Mesenchymal stem cell (in vitro differentiated cells and primary cell): ENCODE measurements at regions not wholly inside any gene's neighbourhood (a gene's known extent, or its start where the extent isn't known, plus 50 kb on each side); places are given as distances from the start of the nearest gene placed in this dataset.
"Not testable (repeated sequence)": the region's sequence is repeated elsewhere in the genome, so short reads cannot be mapped to it uniquely, and the experiment has no call there.

Experiments
- DNase-seq: peaks from one replicate; pipeline ENCODE4 v3.0.0-alpha.2; 2013
- H2AFZ ChIP-seq: one replicate; pipeline ENCODE4 v1.6.1; 2013; ENCODE audit warnings: low read depth, mild to moderate bottlenecking, control low read depth, inconsistent platforms, low read length, moderate library complexity
- H2AK5ac ChIP-seq: 2 replicates; pipeline ENCODE4 v1.6.1; 2013; ENCODE audit warnings: low read length, moderate library complexity, mild to moderate bottlenecking, inconsistent platforms; ENCODE audit not compliant: severe bottlenecking
- H2BK120ac ChIP-seq: one replicate; pipeline ENCODE4 v1.6.1; 2013; ENCODE audit warnings: low read depth, mild to moderate bottlenecking, inconsistent platforms, low read length, moderate library complexity
- H2BK12ac ChIP-seq, 2 experiments: one replicate each; pipeline ENCODE4 v1.6.1; 2013; ENCODE audit warnings: inconsistent platforms in 2 of 2, low read length in 2 of 2, mild to moderate bottlenecking in 2 of 2, moderate library complexity in 2 of 2, control low read depth in 1 of 2
- H2BK15ac ChIP-seq: one replicate; pipeline ENCODE4 v1.6.1; 2013; ENCODE audit warnings: mild to moderate bottlenecking, low read depth, inconsistent platforms; ENCODE audit not compliant: poor library complexity, severe bottlenecking
- H2BK5ac ChIP-seq: 2 replicates; pipeline ENCODE4 v1.6.1; 2013; ENCODE audit warnings: low read depth, mild to moderate bottlenecking, low read length, control low read depth, inconsistent platforms; ENCODE audit not compliant: poor library complexity, severe bottlenecking
- H3K14ac ChIP-seq, 2 experiments: one replicate each; pipeline ENCODE4 v1.6.1; 2013; ENCODE audit warnings: inconsistent platforms in 2 of 2, low read length in 2 of 2, control low read depth in 1 of 2, mild to moderate bottlenecking in 1 of 2, moderate library complexity in 1 of 2
- H3K18ac ChIP-seq, 2 experiments: one replicate each; pipeline ENCODE4 v1.6.1; 2013; ENCODE audit warnings: inconsistent platforms in 2 of 2, low read length in 2 of 2, control low read depth in 1 of 2, low read depth in 1 of 2, mild to moderate bottlenecking in 1 of 2
- H3K23ac ChIP-seq, 2 experiments: one replicate each; pipeline ENCODE4 v1.6.1; 2013; ENCODE audit warnings: inconsistent platforms in 2 of 2, low read length in 2 of 2, mild to moderate bottlenecking in 2 of 2, moderate library complexity in 2 of 2, control low read depth in 1 of 2
- H3K27ac ChIP-seq: 2 replicates; pipeline ENCODE4 v1.5.1; 2013; ENCODE audit warnings: mild to moderate bottlenecking, moderate library complexity, low read length, control low read depth, inconsistent platforms; ENCODE audit not compliant: poor library complexity, severe bottlenecking
- H3K27me3 ChIP-seq, 2 experiments: 2 replicates each; pipeline versions ENCODE4 v1.6.1 to v1.7.0; 2013; ENCODE audit warnings: low read length in 2 of 2, mild to moderate bottlenecking in 2 of 2, moderate library complexity in 2 of 2, control low read depth in 1 of 2, inconsistent platforms in 1 of 2; ENCODE audit not compliant: control insufficient read depth in 1 of 2, insufficient read depth in 1 of 2
- H3K36me3 ChIP-seq, 2 experiments: 2 replicates each; pipeline versions ENCODE4 v1.6.1 to v1.7.0; 2013; ENCODE audit warnings: low read length in 2 of 2, control low read depth in 1 of 2, inconsistent platforms in 1 of 2, low read depth in 1 of 2, mild to moderate bottlenecking in 1 of 2; ENCODE audit not compliant: insufficient read depth in 2 of 2, control insufficient read depth in 1 of 2
- H3K4ac ChIP-seq, 2 experiments: one replicate each; pipeline ENCODE4 v1.6.1; 2013; ENCODE audit warnings: inconsistent platforms in 2 of 2, low read length in 2 of 2, mild to moderate bottlenecking in 2 of 2, moderate library complexity in 2 of 2, control low read depth in 1 of 2, low read depth in 1 of 2
- H3K4me1 ChIP-seq: 2 replicates; pipeline ENCODE4 v1.6.1; 2013; ENCODE audit warnings: low read depth, low read length, control low read depth; ENCODE audit not compliant: control insufficient read depth, insufficient read depth
- H3K4me2 ChIP-seq: 2 replicates; pipeline ENCODE4 v1.6.1; 2013; ENCODE audit warnings: low read length, mild to moderate bottlenecking, inconsistent platforms; ENCODE audit not compliant: poor library complexity, severe bottlenecking
- H3K4me3 ChIP-seq, 2 experiments: 2 replicates each; pipeline versions ENCODE4 v1.5.1 to v1.7.0; 2013; ENCODE audit warnings: low read length in 2 of 2, mild to moderate bottlenecking in 2 of 2, control low read depth in 1 of 2, low read depth in 1 of 2; ENCODE audit not compliant: insufficient read depth in 1 of 2
- H3K79me1 ChIP-seq: replicated peaks from 2 replicates; pipeline ENCODE4 v1.6.1; 2013; ENCODE audit warnings: mild to moderate bottlenecking, control low read depth, low read length, inconsistent platforms; ENCODE audit not compliant: poor library complexity, severe bottlenecking
- H3K9ac ChIP-seq: 2 replicates; pipeline ENCODE4 v1.7.0; 2013; ENCODE audit warnings: mild to moderate bottlenecking, low read length, moderate library complexity
- H3K9me3 ChIP-seq: 2 replicates; pipeline ENCODE4 v1.7.0; 2013; ENCODE audit warnings: mild to moderate bottlenecking, low read length; ENCODE audit not compliant: control insufficient read depth
- H4K8ac ChIP-seq: one replicate; pipeline ENCODE4 v1.6.1; 2013; ENCODE audit warnings: inconsistent platforms, mild to moderate bottlenecking, low read length, moderate library complexity
- H4K91ac ChIP-seq: one replicate; pipeline ENCODE4 v1.6.1; 2013; ENCODE audit warnings: mild to moderate bottlenecking, low read length, inconsistent platforms
- WGBS: methylation state at CpG from one replicate; pipeline ENCODE4 v1.1.7; 2013; ENCODE audit warnings: mixed read lengths; 5-methylcytosine and 5-hydroxymethylcytosine counted together

- no peak overlapping the region for H3K4ac ChIP-seq
- no peak overlapping the region for H2BK5ac ChIP-seq
- no peak overlapping the region for H2AFZ ChIP-seq
- H3K79me1 ChIP-seq, result no peaks in the 10 kb centered on the region
- no peak overlapping the region for H4K91ac ChIP-seq
- no peak overlapping the region for H3K9ac ChIP-seq
- no peaks in the 10 kb centered on the region for H3K36me3 ChIP-seq
- peaks cover 8 to 52% of the 10 kb centered on the region in 2 experiments for H3K27me3 ChIP-seq
- H4K8ac ChIP-seq, result peak overlapping the region; percentile 41
- no peak overlapping the region for H3K4me2 ChIP-seq
- H3K4me3 ChIP-seq, result peak overlapping the region in 1 of 2 experiments; percentile 7
- peak overlapping the region in 1 of 2 experiments; percentile 15 for H3K14ac ChIP-seq
- H2BK120ac ChIP-seq, result no peak overlapping the region
- no peak overlapping the region for H2BK12ac ChIP-seq
- H3K23ac ChIP-seq, result no peak overlapping the region
- WGBS, result 41% methylated on average over 20 of the region's 20 CpGs
- DNase-seq, result peak; percentile 44
- H2BK15ac ChIP-seq, result no peak overlapping the region
- H3K18ac ChIP-seq, result no peak overlapping the region
- no peaks in the 10 kb centered on the region for H3K4me1 ChIP-seq
- no peaks in the 10 kb centered on the region for H3K9me3 ChIP-seq
- no peak overlapping the region for H3K27ac ChIP-seq
- H2AK5ac ChIP-seq, result no peak overlapping the region
Measured at GRCh38 chr15:75785771-75786574, 57.3 kb upstream of the UBE2Q2 start.

GRCh38 chr15:75784511-75785480, 58.5 kb upstream of the UBE2Q2 start:
- H4K91ac ChIP-seq, H3K4me3 ChIP-seq, H2BK120ac ChIP-seq, H3K4me2 ChIP-seq, H3K23ac ChIP-seq, H3K36me3 ChIP-seq, H3K9ac ChIP-seq, H3K4ac ChIP-seq, H3K27ac ChIP-seq, H2AK5ac ChIP-seq, H3K9me3 ChIP-seq, H3K14ac ChIP-seq, H3K79me1 ChIP-seq, H4K8ac ChIP-seq, H3K18ac ChIP-seq, H2BK5ac ChIP-seq, DNase-seq, H2BK15ac ChIP-seq, H2AFZ ChIP-seq, H3K4me1 ChIP-seq, H2BK12ac ChIP-seq: not testable (repeated sequence)
- 87% methylated on average over 9 of the region's 10 CpGs for WGBS
- H3K27me3 ChIP-seq, result peaks cover 8 to 55% of the 10 kb centered on the region in 2 experiments

GRCh38 chr15:75783566-75783965, 59.7 kb upstream of the UBE2Q2 start:
- WGBS, result 89% methylated on average over 3 of the region's 3 CpGs
- H2BK5ac ChIP-seq, H3K4me3 ChIP-seq: not testable (repeated sequence)

GRCh38 chr15:75782926-75783325, 60.3 kb upstream of the UBE2Q2 start:
- H3K23ac ChIP-seq, result no peak overlapping the region
- no peak overlapping the region for H2BK5ac ChIP-seq
- no peak overlapping the region for H2BK15ac ChIP-seq
- no peaks in the 10 kb centered on the region for H3K9me3 ChIP-seq
- H3K4ac ChIP-seq, result no peak overlapping the region
- H3K9ac ChIP-seq, result no peak overlapping the region
- H3K14ac ChIP-seq, result no peak overlapping the region
- H2AFZ ChIP-seq, result no peak overlapping the region
- no peak overlapping the region for H3K18ac ChIP-seq
- H3K4me3 ChIP-seq, result no peak overlapping the region
- no peak overlapping the region for H3K27ac ChIP-seq
- peaks cover 8 to 50% of the 10 kb centered on the region in 2 experiments for H3K27me3 ChIP-seq
- H3K4me2 ChIP-seq, result no peak overlapping the region
- H4K91ac ChIP-seq, result no peak overlapping the region
- H3K79me1 ChIP-seq, result no peaks in the 10 kb centered on the region
- H3K4me1 ChIP-seq, result no peaks in the 10 kb centered on the region
- no peak for DNase-seq
- no peak overlapping the region for H2BK120ac ChIP-seq
- WGBS, result 75% methylated on average over 11 of the region's 11 CpGs
- no peak overlapping the region for H4K8ac ChIP-seq
- no peak overlapping the region for H2BK12ac ChIP-seq
- no peak overlapping the region for H2AK5ac ChIP-seq
- H3K36me3 ChIP-seq, result no peaks in the 10 kb centered on the region

More at GRCh38 chr15:75783566-75783965, 59.7 kb upstream of the UBE2Q2 start:
- not testable (repeated sequence) for H2BK12ac ChIP-seq, H3K4me2 ChIP-seq, H4K8ac ChIP-seq, DNase-seq, H2BK15ac ChIP-seq, H2AK5ac ChIP-seq, H3K18ac ChIP-seq, H2AFZ ChIP-seq, H3K79me1 ChIP-seq, H3K23ac ChIP-seq, H3K14ac ChIP-seq, H3K36me3 ChIP-seq, H3K9ac ChIP-seq, H3K9me3 ChIP-seq, H3K4me1 ChIP-seq, H4K91ac ChIP-seq, H3K27ac ChIP-seq, H3K4ac ChIP-seq, H2BK120ac ChIP-seq
- H3K27me3 ChIP-seq, result peaks cover 8 to 53% of the 10 kb centered on the region in 2 experiments
